KMS-11 (cell line): ENCODE measurements at regions not wholly inside any gene's neighbourhood (a gene's known extent, or its start where the extent isn't known, plus 50 kb on each side); places are given as distances from the start of the nearest gene placed in this dataset.

Experiments used
- H2AFZ ChIP-seq: fragments of 200-600 bp; sonication (generic); 2 replicates; pipeline ENCODE4 v1.6.1; 2016; ENCODE audit warnings: antibody characterized with exemption, mixed run types, low read depth
- H3K27ac ChIP-seq: fragments of 200-600 bp; sonication (generic); 2 replicates; pipeline ENCODE4 v1.6.1; 2016; ENCODE audit warnings: mild to moderate bottlenecking, mixed run types
- H3K27me3 ChIP-seq: fragments of 200-600 bp; sonication (generic); 2 replicates; pipeline ENCODE4 v1.6.1; 2017; ENCODE audit warnings: mild to moderate bottlenecking, low read depth, mixed run types, moderate library complexity; ENCODE audit not compliant: insufficient read depth
- H3K36me3 ChIP-seq: fragments of 200-600 bp; sonication (generic); 2 replicates; pipeline ENCODE4 v1.6.1; 2017; ENCODE audit warnings: mild to moderate bottlenecking, mixed run types; ENCODE audit not compliant: insufficient read depth
- H3K4me1 ChIP-seq: fragments of 200-600 bp; sonication (generic); 2 replicates; pipeline ENCODE4 v1.6.1; 2016; ENCODE audit warnings: mild to moderate bottlenecking, low read depth, mixed run types; ENCODE audit not compliant: poor library complexity, severe bottlenecking
- H3K4me2 ChIP-seq: fragments of 200-600 bp; sonication (generic); 2 replicates; pipeline ENCODE4 v1.7.0; 2016; ENCODE audit warnings: mild to moderate bottlenecking, mixed run types
- H3K4me3 ChIP-seq: fragments of 200-600 bp; sonication (generic); IDR thresholded peaks from 2 replicates; pipeline ENCODE4 v1.6.1; 2017; ENCODE audit warnings: low read depth, low read length, mixed read lengths; ENCODE audit not compliant: insufficient read depth
- H3K79me2 ChIP-seq: fragments of 200-600 bp; sonication (generic); 2 replicates; pipeline ENCODE4 v1.6.1; 2016; ENCODE audit warnings: low read depth, mixed run types; ENCODE audit not compliant: insufficient read depth
- H3K9ac ChIP-seq: fragments of 200-600 bp; sonication (generic); 2 replicates; pipeline ENCODE4 v1.6.1; 2016; ENCODE audit warnings: mild to moderate bottlenecking, mixed run types
- H4K20me1 ChIP-seq: fragments of 200-600 bp; sonication (generic); 2 replicates; pipeline ENCODE4 v1.6.1; 2016; ENCODE audit warnings: mild to moderate bottlenecking, mixed run types; ENCODE audit not compliant: insufficient read depth
- CTCF ChIP-seq: fragments of 200-600 bp; sonication (generic); conservative IDR thresholded peaks from 2 replicates; pipeline ENCODE4 v1.6.1; 2017; ENCODE audit warnings: low read depth, mild to moderate bottlenecking, antibody characterized with exemption, low read length, moderate library complexity, mixed read lengths

DNA sequence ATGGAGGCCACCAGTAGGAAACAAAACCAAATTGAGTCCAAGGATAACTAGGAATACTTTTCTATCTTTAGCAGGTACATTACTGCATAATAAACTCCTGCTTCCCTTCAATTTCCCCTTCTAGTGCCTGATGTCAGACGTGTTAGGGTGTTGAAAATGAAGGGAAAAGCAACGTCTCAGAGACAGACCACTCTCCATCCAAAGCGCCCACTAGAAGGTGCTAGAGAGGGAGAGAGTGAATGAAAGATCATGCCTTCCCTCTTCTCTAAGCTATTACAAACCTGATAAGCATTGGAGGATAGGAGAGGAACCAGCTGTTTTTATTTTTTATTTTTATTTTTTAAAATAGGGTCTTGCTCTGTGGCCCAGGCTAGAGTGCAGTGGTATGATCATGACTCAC lies 64.1 kb downstream of the ZNF641 start:
- Histone ChIP-seq H3K4me3 (no peak overlapping the region), H3K4me1 (no peaks in the 10 kb centered on the region), H3K79me2 (no peaks in the 10 kb centered on the region), H4K20me1 (no peaks in the 10 kb centered on the region), H2AFZ (no peak overlapping the region; the same call in 1 of the 2 replicates), H3K4me2 (no peak overlapping the region), H3K9ac (no peak overlapping the region), H3K36me3 (no peaks in the 10 kb centered on the region), H3K27me3 (no peaks in the 10 kb centered on the region), H3K27ac (no peak overlapping the region)
- peak; percentile 41; the same call in 1 of the 2 replicates for TF ChIP-seq CTCF

GRCh38 chr12:48285751-48286650 lies 64.7 kb downstream of the ZNF641 start:
- no peak for TF ChIP-seq CTCF
- no peak overlapping the region for H3K9ac ChIP-seq
- no peak overlapping the region for H3K4me2 ChIP-seq
- H3K27ac ChIP-seq, result no peak overlapping the region
- H3K27me3 ChIP-seq, result no peaks in the 10 kb centered on the region
- no peaks in the 10 kb centered on the region for H3K36me3 ChIP-seq
- no peaks in the 10 kb centered on the region for H4K20me1 ChIP-seq
- H3K4me1 ChIP-seq, result no peaks in the 10 kb centered on the region
- H3K4me3 ChIP-seq, result no peak overlapping the region
- H3K79me2 ChIP-seq, result no peaks in the 10 kb centered on the region
- peak overlapping the region; percentile 30; the same call in 1 of the 2 replicates for H2AFZ ChIP-seq

GRCh38 chr12:48281811-48282210 lies 68.9 kb downstream of the ZNF641 start:
- no peak overlapping the region for H3K4me2 ChIP-seq
- H3K27ac ChIP-seq, result no peak overlapping the region
- H4K20me1 ChIP-seq, result no peaks in the 10 kb centered on the region
- H3K79me2 ChIP-seq, result no peaks in the 10 kb centered on the region
- no peak overlapping the region for H3K9ac ChIP-seq
- H3K36me3 ChIP-seq, result no peaks in the 10 kb centered on the region
- H3K4me1 ChIP-seq, result peaks cover 3% of the 10 kb centered on the region
- no peaks in the 10 kb centered on the region for H3K27me3 ChIP-seq
- H2AFZ ChIP-seq, result no peak overlapping the region
- no peak for TF ChIP-seq CTCF
- no peak overlapping the region for H3K4me3 ChIP-seq

DNA sequence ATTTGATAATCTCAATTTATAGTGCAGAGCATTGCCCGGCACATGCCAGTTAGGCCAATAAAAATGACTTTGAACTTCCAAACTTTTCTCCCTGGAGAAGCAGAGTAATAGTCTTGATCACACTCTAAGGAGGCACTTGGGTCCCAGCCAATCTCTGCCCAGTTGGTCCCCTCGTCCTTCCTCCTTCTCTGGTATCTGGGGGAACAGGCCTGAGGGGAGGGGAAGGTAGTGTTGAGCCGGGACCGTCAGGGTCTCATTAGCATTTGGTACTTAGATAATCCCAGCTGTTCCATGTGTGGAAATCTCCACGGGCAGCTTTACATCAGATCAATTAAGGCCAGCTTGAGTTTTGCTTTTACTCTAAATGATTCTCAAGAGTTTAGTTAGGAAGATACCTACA lies 70.1 kb downstream of the ZNF641 start:
- Histone ChIP-seq H2AFZ (no peak overlapping the region), H3K4me2 (no peak overlapping the region), H3K36me3 (no peaks in the 10 kb centered on the region), H3K79me2 (no peaks in the 10 kb centered on the region), H3K4me3 (no peak overlapping the region), H3K27ac (no peak overlapping the region), H3K27me3 (no peaks in the 10 kb centered on the region), H3K4me1 (peaks cover 3% of the 10 kb centered on the region), H3K9ac (no peak overlapping the region), H4K20me1 (no peaks in the 10 kb centered on the region)
- no peak for TF ChIP-seq CTCF
